Activated T-cell treated with anti-CD3 and anti-CD28 coated beads for 1 hour (primary cell): ENCODE measurements at regions not wholly inside any gene's neighbourhood (a gene's known extent, or its start where the extent isn't known, plus 50 kb on each side); places are given as distances from the start of the nearest gene placed in this dataset.
A peak's percentile ranks its signal among the peaks of the same experiment; 100 is the strongest.
"Not testable (repeated sequence)": the region's sequence is repeated elsewhere in the genome, so short reads cannot be mapped to it uniquely, and the experiment has no call there.

Experiments
- DNase-seq: peaks from one replicate; pipeline ENCODE4 v3.0.0-alpha.2; 2020; ENCODE audit warnings: low read depth

- DNase-seq: no peak
Measured at GRCh38 chr14:95818581-95818980, 58.1 kb upstream of the TUNAR start.

- no peak for DNase-seq
Measured at GRCh38 chr14:95817271-95817670, 59.4 kb upstream of the TUNAR start.

DNA sequence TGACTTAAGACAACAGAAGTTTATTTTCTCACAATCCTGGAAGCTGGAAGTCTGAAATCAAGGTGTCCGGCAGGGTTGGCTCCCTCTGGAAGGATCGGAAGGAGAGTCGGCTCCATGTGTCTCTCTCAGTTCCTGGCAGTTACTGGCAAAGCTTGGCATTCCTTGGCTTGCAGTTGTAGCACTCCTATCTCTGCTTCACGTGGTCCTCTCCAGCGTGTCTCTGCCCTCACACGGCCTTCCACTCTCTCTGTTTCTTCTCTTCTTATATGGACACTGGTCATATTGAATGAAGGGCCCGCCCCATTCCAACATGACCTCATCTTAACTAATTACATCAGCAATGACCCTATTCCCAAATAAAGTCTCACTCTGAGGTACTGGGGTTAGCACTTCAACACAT, 60.1 kb upstream of the TUNAR start:
- DNase-seq: no peak

DNA sequence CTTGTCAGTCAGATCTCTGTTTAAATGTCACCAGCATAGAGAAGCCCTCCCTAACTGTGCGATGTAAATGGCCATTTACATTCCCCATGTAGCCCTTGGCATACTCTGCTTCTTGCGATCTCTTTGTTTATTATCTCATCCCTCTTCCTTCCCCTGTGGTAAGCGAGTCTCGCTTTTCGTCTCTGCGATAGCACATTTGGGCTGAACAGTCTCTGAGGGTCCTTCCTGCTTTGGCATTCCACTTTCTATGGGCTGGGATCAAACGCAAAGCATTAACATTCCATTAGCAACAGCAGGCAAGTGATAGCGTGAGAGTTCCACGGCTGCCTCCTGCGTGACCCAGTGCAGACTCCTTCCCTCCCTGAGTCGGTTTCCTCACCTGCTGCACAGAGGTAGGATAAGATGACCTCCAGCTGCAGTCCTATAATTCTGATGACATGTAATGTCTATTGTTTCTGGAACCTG, 61.4 kb upstream of the TUNAR start:
- DNase-seq: no peak

- no peak for DNase-seq
Measured at GRCh38 chr14:95814363-95815225, 62.0 kb upstream of the TUNAR start.

DNA sequence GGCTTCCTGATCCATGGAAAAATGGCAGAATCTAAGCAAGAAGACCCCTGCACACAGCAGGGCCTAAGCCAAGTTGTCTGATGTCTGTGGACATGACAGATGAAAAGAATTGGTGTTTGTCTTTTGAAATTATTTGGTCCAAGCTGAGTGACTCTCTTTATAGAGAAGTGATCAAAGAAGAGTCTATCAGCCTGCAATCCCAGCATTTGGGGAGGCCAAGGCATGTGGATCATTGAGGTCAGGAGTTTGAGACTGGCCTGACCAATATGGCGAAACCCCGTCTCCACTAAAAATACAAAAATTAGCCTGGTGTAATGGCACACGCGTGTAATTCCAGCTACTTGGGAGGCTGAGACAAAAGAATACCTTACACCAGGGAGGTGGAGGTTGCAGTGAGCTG, 64.8 kb upstream of the TUNAR start:
- DNase-seq: no peak

GRCh38 chr14:95808371-95808770, 68.3 kb upstream of the TUNAR start:
- no peak for DNase-seq

GRCh38 chr14:95796788-95797187, 79.8 kb upstream of the TUNAR start:
- DNase-seq: no peak

- no peak for DNase-seq
Measured at GRCh38 chr14:95787941-95788340, 74.0 kb upstream of the TCL1A start.

DNA sequence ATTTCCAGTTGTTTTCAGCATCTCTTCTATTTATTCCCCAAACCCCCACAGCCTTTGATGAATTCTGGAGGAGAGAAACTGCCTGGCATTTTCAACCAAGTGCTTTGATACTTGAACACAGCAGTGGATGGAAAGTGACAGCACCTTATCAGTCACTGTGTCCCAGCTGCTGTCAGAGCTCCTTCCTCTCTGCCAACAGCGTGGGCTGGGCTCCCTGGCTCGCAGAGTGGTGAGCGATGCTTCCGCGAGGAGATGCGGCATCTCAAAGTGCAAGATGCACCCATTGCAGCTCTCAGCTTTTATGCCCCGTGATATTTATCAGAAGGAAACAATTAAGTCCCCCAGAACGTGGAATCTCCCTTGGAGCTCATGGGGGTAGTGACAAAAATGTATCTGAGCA, 72.6 kb upstream of the TCL1A start:
- no peak for DNase-seq

GRCh38 chr14:95784137-95784536, 70.2 kb upstream of the TCL1A start:
- no peak for DNase-seq

DNA sequence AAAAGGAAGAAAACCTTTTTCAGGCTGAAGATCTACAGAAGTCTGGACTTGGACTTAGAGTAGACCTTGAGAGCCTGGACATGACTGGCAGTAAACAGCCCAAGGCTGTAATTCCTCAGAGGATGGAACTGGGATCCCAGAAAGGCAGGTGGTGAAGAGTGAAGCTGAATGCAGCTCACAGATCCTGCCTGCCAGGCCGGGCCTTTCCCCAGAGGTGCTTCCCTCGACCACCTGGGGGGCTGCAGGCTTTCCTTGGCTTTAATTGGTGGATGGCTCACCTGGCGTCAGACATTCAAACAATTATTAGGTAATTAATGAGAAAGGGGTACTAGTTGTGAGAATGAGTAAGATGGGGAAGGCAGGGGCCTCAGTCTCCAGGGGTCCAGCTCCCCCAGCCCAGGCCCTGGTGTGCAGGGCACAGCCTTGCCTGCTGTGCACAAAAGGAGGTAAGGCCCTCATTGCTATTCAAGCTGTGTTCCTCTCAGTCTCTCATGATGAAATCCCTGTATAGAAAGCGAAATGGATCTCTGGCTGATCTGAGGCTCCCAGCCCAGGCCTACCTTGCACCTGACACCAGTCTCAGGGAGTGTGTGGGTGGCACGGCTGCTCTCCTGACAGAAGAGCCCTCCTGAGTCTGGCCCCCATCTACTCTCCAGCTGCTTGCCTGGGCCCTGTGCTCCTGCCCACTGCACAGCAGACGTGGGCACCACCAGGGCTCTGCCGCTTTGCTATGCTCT, 63.0 kb upstream of the TCL1A start:
- DNase-seq: no peak

DNA sequence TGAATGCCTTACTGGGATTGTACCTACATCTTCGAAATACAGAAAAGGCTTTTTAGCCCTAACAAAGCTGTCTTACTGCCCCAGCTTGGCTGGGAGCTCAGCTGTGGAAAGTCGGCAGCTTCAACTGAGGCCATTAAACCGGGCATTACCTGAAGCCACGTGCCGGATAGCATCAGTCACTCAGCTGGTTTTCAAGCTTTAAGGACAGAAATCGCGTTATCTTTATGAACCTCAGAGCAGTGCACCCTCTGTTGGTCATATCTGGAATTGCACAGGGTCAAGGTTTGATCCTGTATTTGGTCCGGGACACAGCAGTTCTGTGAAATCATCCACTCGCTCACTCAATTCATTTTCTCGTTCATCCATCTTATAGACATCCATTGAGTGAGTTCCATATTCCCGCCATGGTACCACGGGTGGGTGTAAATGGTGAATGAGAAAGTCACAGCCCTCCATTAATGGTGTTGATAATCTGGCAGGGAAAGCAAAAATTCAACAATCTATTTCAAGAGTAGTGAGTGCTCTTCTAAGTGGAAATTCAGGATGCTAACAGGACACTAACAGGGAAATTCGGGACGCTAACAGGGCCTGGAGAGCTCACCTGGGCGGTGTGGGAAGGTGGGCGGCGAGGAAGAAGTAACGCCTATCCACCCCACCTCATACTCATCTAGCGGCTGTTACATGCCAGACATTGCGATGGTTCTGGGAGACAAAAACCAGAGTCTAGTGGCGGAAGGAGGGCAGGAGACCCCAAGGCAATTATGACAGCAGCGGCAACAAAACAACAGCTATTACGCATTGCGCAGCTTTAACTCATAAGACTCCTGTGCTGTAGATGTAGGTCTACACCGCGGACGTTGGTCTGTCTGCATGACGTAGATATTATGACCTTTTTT, 60.6 kb upstream of the TCL1A start:
- peak; percentile 38 for DNase-seq

- DNase-seq: no peak
Measured at GRCh38 chr14:95770777-95771176, 56.9 kb upstream of the TCL1A start.

GRCh38 chr14:95769976-95770375, 56.1 kb upstream of the TCL1A start:
- no peak for DNase-seq

DNA sequence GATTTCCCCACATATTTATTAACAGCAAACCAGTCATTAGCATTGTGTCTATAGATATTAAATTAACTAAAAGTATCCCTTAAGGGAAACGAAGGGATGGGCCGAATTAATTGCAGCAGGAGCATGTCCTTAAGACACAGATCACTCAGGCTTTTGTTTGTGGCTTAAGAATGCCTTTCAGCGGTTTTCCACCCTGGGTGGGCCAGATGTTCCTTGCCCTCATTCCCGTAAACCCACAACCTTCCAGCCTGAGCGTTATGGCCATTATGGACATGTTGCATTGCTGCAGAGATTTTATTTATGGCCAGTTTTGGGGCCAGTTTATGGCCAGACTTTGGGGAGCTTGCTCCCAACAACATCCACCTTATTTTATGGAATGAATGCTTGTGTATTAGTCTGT, 55.5 kb upstream of the TCL1A start:
- not testable (repeated sequence) for DNase-seq

DNA sequence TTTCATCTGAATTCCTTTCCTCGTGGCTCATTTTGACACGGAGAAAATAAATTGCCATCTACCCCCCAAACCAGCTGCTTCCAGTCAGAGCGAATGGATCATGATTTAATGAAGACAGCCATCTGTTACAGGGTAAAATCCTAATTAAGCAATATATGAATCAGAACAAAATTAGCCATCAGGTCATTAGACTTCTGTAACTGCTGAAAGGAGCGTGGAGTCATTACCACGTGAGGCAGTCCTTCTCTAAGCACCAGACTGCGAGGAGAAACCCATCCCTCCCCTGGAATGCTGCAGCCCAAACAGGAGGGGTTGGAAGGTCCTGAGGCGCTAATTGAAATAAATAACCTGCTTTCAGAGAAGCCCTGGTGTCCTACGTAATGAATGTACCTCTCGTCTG, 51.1 kb upstream of the TCL1A start:
- no peak for DNase-seq

DNA sequence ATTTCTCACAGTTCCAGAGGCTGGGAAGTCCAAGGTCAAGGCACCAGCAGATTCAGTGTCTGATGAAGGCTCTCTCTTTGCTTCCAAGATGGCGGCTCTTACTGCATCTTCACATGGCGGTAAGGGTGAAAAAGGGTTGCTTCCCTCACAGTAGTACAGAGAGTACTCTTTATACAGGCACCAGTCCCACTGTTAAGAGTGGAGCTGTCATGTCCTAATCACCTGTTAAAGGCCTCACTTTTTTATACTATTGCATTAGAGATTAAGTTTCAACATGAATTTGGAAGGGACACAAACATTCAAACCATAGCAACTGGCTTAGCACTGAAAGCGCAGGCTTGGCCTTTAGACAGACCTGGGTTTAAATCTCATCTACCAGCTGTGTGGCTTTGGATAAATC, 50.0 kb upstream of the TCL1A start:
- no peak for DNase-seq
